NCI-H1105 treated with DMSO at 0.1 percent for 48 hours (cell line): ENCODE measurements at regions not wholly inside any gene's neighbourhood (a gene's known extent, or its start where the extent isn't known, plus 50 kb on each side); places are given as distances from the start of the nearest gene placed in this dataset.
"Not testable (repeated sequence)": the region's sequence is repeated elsewhere in the genome, so short reads cannot be mapped to it uniquely, and the experiment has no call there.

ENCODE experiments used
- DNase-seq: peaks from one replicate; lab custom pipeline; 2025; lab: John Stamatoyannopoulos, UW

- DNase-seq: peak; percentile 44
Observed at GRCh38 chr3:88291486-88291885, 141.7 kb downstream of the C3orf38 start.

GRCh38 chr3:88298189-88298588, 148.4 kb downstream of the C3orf38 start:
- DNase-seq: no peak

DNA sequence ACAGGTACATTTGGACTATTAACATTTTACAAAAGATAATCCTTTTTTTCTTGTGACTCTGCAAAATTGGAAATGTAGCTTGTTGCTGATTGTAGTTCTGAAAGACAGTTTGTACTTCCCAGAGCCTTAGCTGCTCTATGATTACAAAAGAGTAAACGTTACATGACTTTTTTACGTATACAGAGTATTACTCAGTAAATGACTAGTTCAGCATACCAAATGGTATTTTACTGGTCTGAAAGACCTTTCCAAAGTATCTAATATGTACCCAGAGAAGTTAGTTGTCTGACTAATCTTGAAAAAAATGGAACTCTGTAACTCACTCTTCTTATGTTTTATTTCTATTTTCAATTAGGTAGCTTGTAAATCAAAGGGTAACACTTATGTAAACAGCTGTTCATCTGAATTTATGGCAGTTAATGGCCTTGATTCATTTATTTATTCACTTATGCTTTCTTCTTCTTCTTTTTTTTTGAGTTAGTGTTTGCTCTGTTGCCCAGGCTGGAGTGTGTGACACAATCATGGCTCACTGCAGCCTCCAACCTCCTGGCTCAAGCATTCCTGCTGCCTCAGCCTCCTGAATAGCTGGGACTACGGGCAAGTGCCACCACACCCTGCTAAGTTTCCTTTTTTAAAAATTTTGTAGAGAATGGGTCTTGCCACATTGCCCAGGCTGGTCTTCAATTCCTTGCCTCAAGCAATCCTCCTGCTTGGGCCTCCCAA, 151.7 kb downstream of the C3orf38 start:
- DNase-seq: peak; percentile 8

GRCh38 chr3:88301996-88302393, 152.2 kb downstream of the C3orf38 start:
- DNase-seq: no peak

GRCh38 chr3:88303331-88303904, 153.7 kb downstream of the C3orf38 start:
- not testable (repeated sequence) for DNase-seq

- no peak for DNase-seq
Observed at GRCh38 chr3:88307666-88308065, 157.9 kb downstream of the C3orf38 start.

DNA sequence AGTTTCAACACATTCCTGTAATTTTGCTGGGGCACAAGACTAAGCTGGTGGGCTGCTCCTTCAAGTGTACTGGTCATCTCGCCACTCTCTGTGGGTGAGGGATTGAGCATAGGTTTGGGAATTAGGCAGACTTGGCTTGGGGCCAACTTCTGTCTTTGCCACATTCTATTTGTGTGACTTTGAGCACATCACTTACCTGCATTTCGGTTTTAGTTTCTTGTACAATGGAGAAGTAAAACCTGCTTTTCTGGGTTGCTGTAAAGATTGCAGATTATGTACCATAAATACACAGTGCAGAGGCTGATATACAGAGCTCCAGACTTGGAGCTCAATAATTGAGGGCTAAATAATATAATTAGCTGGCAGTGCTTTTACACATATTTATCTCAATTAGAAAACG, 162.1 kb downstream of the C3orf38 start:
- peak; percentile 75 for DNase-seq

- peak; percentile 75 for DNase-seq
Observed at GRCh38 chr3:88312256-88312655, 162.5 kb downstream of the C3orf38 start.

DNA sequence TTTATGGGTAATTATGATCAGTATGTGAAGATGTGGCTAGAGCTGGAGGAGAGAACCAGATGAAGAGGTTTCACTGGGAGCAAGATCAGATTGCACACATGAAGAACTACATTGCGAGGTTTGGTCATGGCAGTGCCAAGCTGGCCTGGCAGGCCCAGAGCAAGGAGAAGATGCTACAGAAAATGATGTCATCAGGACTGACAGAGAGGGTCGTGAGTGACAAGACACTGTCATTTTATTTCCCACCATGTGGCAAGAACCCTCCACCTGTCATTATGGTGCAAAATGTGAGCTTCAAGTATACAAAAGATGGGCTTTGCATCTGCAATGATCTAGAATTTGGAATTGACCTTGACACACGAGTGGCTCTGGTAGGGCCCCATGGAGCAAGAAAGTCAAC, 168.3 kb downstream of the C3orf38 start:
- DNase-seq: no peak

GRCh38 chr3:88321363-88322050, 171.7 kb downstream of the C3orf38 start:
- no peak for DNase-seq

DNA sequence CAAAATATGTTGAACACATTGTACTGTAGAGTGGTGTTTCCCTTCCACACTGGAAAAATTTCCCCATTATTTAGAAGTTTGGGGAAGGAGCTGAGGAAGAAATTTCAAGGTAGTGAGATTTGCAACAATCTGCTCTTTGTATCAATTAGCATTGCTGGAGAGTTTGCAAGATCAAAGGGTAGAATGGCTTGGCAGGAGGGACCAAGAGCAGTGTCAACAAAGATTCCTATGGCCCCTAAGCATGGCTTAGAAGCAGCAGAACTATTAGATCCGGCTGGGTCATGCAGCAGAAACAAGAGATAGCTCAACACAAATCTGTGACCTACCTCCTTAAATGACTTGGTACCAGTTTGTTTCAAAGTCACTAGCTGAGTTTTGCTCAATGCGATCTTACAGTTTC, 175.0 kb downstream of the C3orf38 start:
- no peak for DNase-seq

GRCh38 chr3:88334187-88334868, 184.6 kb downstream of the C3orf38 start:
- no peak for DNase-seq

GRCh38 chr3:88336894-88337293, 187.1 kb downstream of the C3orf38 start:
- DNase-seq: no peak

GRCh38 chr3:88343264-88343663, 193.5 kb downstream of the C3orf38 start:
- no peak for DNase-seq

DNA sequence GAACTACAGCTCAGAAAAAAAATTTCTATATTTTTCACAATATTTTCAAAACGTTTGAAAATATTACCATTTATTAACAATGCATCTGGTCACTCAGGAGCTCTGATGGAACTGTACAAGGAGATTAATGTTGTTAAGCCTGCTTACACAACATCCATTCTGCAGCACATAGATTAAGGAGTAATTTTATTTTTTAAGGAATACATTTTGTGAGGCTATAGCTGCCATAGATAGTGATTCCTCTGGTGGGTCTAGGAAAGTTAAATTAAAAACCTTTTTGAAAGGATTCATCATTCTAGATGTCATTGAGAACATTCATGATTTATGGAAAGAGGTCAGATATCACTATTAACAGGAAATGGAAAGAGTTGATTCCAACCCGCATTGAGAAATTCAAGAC, 196.9 kb downstream of the C3orf38 start:
- DNase-seq: no peak

DNA sequence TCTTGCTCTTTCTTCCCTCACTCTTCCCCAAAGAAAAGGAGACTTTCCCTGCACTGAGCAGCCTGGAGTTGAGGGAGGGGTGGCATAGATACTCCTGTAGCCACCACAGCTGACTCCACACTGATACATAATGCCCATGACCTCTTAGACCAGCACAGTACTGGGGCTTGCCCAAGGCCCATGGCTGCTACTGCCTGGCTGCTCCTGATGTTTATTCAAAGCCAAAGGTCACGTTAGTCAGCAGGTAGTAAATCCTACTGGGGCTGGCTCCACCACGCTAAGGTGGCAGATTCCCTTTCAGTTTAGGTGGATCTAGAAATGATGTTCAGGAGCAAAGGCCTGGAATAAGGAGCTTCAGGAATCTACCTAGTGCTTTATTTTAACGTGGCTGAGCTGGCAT, 212.7 kb downstream of the C3orf38 start:
- DNase-seq: no peak

GRCh38 chr3:88364926-88365325, 215.2 kb downstream of the C3orf38 start:
- DNase-seq: no peak

- no peak for DNase-seq
Observed at GRCh38 chr3:88369337-88369736, 219.6 kb downstream of the C3orf38 start.

GRCh38 chr3:88369767-88370166, 220.0 kb downstream of the C3orf38 start:
- no peak for DNase-seq

DNA sequence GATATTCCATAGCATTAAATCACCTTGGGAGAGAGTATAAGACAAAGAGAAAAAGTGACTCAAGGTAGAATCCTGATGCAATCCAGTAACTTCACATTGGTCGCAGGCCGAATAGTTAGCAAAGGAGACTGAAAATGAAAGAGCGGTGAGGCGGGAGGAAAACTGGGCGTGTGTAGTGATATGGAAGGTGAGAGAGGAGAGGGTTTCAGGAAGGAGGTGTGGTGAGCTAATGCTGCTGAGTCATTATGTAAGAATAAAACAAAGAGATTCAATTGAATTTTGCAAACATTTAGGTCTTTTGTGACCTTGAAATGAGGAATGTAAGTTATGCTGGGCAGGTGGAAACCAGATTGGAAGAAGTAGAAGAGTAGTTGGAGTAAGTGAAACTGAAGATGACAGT, 235.3 kb downstream of the C3orf38 start:
- no peak for DNase-seq

DNA sequence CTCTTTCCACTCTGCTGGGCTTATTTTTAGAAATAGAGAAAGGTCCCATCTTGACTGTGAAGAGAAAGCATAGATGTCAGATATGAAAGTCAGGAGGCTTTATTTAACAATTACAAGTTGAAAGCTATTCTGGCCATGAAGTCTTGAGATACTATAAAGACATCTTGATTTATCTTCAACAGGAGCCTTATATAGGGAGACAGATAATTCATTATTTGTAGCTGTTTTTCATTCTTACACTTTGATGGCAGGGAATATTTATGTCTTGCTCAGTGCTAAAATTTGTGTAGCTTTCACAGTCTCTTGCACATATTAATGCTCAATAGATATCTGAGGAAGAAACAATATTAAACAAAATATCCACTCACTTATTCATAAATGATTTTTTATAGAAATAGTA, 248.8 kb downstream of the C3orf38 start:
- DNase-seq: no peak

GRCh38 chr3:88403319-88403718, 253.6 kb downstream of the C3orf38 start:
- no peak for DNase-seq

DNA sequence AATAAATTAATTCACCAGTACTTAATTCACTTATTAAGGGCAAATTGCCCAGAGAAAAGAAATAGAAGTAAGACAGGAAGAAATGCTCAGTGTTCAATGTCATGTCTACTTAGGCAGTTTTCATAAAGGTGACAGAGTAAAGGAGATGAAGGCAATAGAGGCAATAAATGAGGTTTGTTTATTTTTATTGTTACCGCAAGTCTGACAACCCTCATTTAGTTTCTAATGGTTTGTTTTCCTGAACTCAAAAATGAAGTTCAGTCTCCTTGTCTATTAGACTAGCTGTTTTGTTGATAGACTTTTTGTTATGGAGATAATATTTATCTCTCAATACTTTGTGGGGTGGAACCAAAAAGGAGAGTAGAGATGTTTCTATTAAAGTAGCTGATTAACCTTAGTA, 258.3 kb downstream of the C3orf38 start:
- no peak for DNase-seq
